ENCODE measurements at regions not wholly inside any gene's neighbourhood (a gene's known extent, or its start where the extent isn't known, plus 50 kb on each side); places are given as distances from the start of the nearest gene placed in this dataset.

- TF ChIP-seq AFF1 (IDR thresholded peaks at IDR 0.05; ENCODE audit: low read depth in 1 of 2, partially characterized antibody in 2 of 2) (no peak), ZNF140 (CRISPR knock-in tag; IDR thresholded peaks at IDR 0.05) (no peak), FOXA1 (IDR thresholded peaks at IDR 0.05; ENCODE audit: borderline replicate concordance) (no peak), FOXJ3 (CRISPR knock-in tag; IDR thresholded peaks at IDR 0.05) (no peak)
Observed at GRCh38 chr9:18167733-18168132, 306.2 kb upstream of the ADAMTSL1 start (continued).

- 0% methylated on average over 4 of the region's 4 CpGs for WGBS (ENCODE audit: insufficient coverage, low coverage, missing lambda C conversion rate)
- FAIRE-seq = no peak
- Histone ChIP-seq H3K9me3 (replicated peaks; ENCODE audit: control insufficient read depth, insufficient read depth, low read depth, low read length) (no peaks in the 10 kb centered on the region), H4K20me1 (replicated peaks; ENCODE audit: control insufficient read depth, insufficient read depth, low read length) (no peaks in the 10 kb centered on the region), H3K79me2 (ENCODE audit: control insufficient read depth, insufficient read depth, low read length) (no peaks in the 10 kb centered on the region), H3K36me3 (ENCODE audit: control insufficient read depth, insufficient read depth, low read length) (no peaks in the 10 kb centered on the region), H3K27me3 (ENCODE audit: control insufficient read depth in 2 of 2, insufficient read depth in 2 of 2, low read length in 2 of 2) (no peaks in the 10 kb centered on the region), H3K9me1 (ENCODE audit: control insufficient read depth, insufficient read depth, low read length) (no peaks in the 10 kb centered on the region), H3K4me1 (replicated peaks in 1 of 2; ENCODE audit: control insufficient read depth in 2 of 2, insufficient read depth in 2 of 2, low read length in 2 of 2) (no peaks in the 10 kb centered on the region), H3K4me2 (ENCODE audit: insufficient read depth, low read length) (no peak overlapping the region), H3K9ac (ENCODE audit: insufficient read depth in 1 of 2, low read depth in 2 of 2, low read length in 2 of 2) (no peak overlapping the region), H3K4me3 (no peak overlapping the region), H3K27ac (ENCODE audit: extremely low read depth, low read depth, low read length) (no peak overlapping the region), H2AFZ (ENCODE audit: low read depth, low read length) (no peak overlapping the region)
- in situ Hi-C loops (cut with MboI) (no loop called here), intact Hi-C loops (cut with micrococcal nuclease) (no loop called here)
- BruUV-seq (replicated peaks) = no TSS peak
- ChIA-PET POLR2A (no interaction called here), CTCF (ENCODE audit: low intra/inter-chr PET ratio) (no interaction called here)
- DNase-seq (ENCODE audit: extremely low read depth in 1 of 4, low spot score in 3 of 4) = no peak
- ATAC-seq = no peak
- TF ChIP-seq ZNF707 (CRISPR knock-in tag; conservative IDR thresholded peaks at IDR 0.05) = no peak
- no peak for TF ChIP-seq CUX1 (CRISPR knock-in tag; IDR thresholded peaks at IDR 0.05)
- TF ChIP-seq RHOXF2B (CRISPR knock-in tag; conservative IDR thresholded peaks at IDR 0.05) = no peak
- TF ChIP-seq USF1 (CRISPR knock-in tag; IDR thresholded peaks at IDR 0.05) = no peak
- TF ChIP-seq MECOM (CRISPR knock-in tag; IDR thresholded peaks at IDR 0.05) = no peak
- TF ChIP-seq YY1 (IDR thresholded peaks at IDR 0.05; ENCODE audit: borderline replicate concordance in 1 of 3, control insufficient read depth in 1 of 3, extremely low read depth in 1 of 3, insufficient read depth in 3 of 3, insufficient read length in 1 of 3, insufficient replicate concordance in 2 of 3, low read depth in 1 of 3, low read length in 2 of 3) = no peak
Observed at GRCh38 chr9:18173923-18174322, 300.0 kb upstream of the ADAMTSL1 start.

All from K562 (cell line).